Cardiac fibroblast (primary cell): ENCODE measurements at regions not wholly inside any gene's neighbourhood (a gene's known extent, or its start where the extent isn't known, plus 50 kb on each side); places are given as distances from the start of the nearest gene placed in this dataset.

Source experiments
- DNase-seq, 2 donors: peaks; one replicate each; pipeline versions ENCODE4 v3.0.0 to v3.0.0-alpha.2; 2010; ENCODE audit warnings: low read depth in 2 of 2
- H3K4me3 ChIP-seq, 2 donors: replicated peaks in 1 of 2; 1 replicate in 1 of 2; 2 replicates in 1 of 2; pipeline ENCODE4 v1.5.1; 2011; ENCODE audit warnings: low read depth in 2 of 2, low read length in 2 of 2, mild to moderate bottlenecking in 2 of 2, moderate library complexity in 1 of 2
- CTCF ChIP-seq: IDR thresholded peaks from one replicate; pipeline ENCODE4 v1.5.1; 2011; ENCODE audit warnings: low read depth, mild to moderate bottlenecking, low read length, inconsistent platforms

GRCh38 chr4:153945704-153946103 lies 156.8 kb upstream of the SFRP2 start:
- no peak overlapping the region for H3K4me3 ChIP-seq
- no peak for DNase-seq
- no peak for TF ChIP-seq CTCF

GRCh38 chr4:153943738-153944415 lies 155.0 kb upstream of the SFRP2 start:
- DNase-seq, result no peak
- no peak for TF ChIP-seq CTCF

GRCh38 chr4:153940916-153941315 lies 152.0 kb upstream of the SFRP2 start:
- H3K4me3 ChIP-seq, result no peak overlapping the region
- TF ChIP-seq CTCF, result no peak
- DNase-seq, result no peak

More at GRCh38 chr4:153943738-153944415, 155.0 kb upstream of the SFRP2 start:
- no peak overlapping the region for H3K4me3 ChIP-seq

GRCh38 chr4:153939570-153939969 lies 150.7 kb upstream of the SFRP2 start:
- TF ChIP-seq CTCF, result no peak
- DNase-seq, result no peak
- no peak overlapping the region for H3K4me3 ChIP-seq

GRCh38 chr4:153938994-153939393 lies 150.1 kb upstream of the SFRP2 start:
- DNase-seq, result no peak
- no peak for TF ChIP-seq CTCF
- H3K4me3 ChIP-seq, result no peak overlapping the region

- TF ChIP-seq CTCF, result no peak
- no peak overlapping the region for H3K4me3 ChIP-seq
- no peak for DNase-seq
These were observed 148.4 kb upstream of the SFRP2 start for GRCh38 chr4:153937289-153937688.

GRCh38 chr4:153936121-153936520 lies 147.2 kb upstream of the SFRP2 start:
- no peak overlapping the region for H3K4me3 ChIP-seq
- no peak for DNase-seq
- no peak for TF ChIP-seq CTCF
